ENCODE measurements at regions not wholly inside any gene's neighbourhood (a gene's known extent, or its start where the extent isn't known, plus 50 kb on each side); places are given as distances from the start of the nearest gene placed in this dataset.
"Not testable (repeated sequence)": the region's sequence is repeated elsewhere in the genome, so short reads cannot be mapped to it uniquely, and the experiment has no call there.

- no peak for DNase-seq (ENCODE audit: low spot score)
Measured at GRCh38 chr13:78138756-78139155, 220.1 kb upstream of the EDNRB start.

GRCh38 chr13:78137404-78138142, 218.9 kb upstream of the EDNRB start:
- peak; percentile 75 for DNase-seq (ENCODE audit: low spot score)

GRCh38 chr13:78136966-78137365, 218.3 kb upstream of the EDNRB start:
- DNase-seq (ENCODE audit: low spot score), result no peak

- DNase-seq (ENCODE audit: low spot score), result no peak
Measured at GRCh38 chr13:78133511-78133910, 214.9 kb upstream of the EDNRB start.

- no peak for DNase-seq (ENCODE audit: low spot score)
Measured at GRCh38 chr13:78131811-78132210, 213.2 kb upstream of the EDNRB start.

- DNase-seq (ENCODE audit: low spot score), result no peak
Measured at GRCh38 chr13:78131346-78131745, 212.7 kb upstream of the EDNRB start.

- no peak for DNase-seq (ENCODE audit: low spot score)
Measured at GRCh38 chr13:78129823-78130222, 211.2 kb upstream of the EDNRB start.

- no peak for DNase-seq (ENCODE audit: low spot score)
Measured at GRCh38 chr13:78129359-78129758, 210.7 kb upstream of the EDNRB start.

- DNase-seq (ENCODE audit: low spot score), result peak; percentile 72
Measured at GRCh38 chr13:78121459-78122348, 203.1 kb upstream of the EDNRB start.

- no peak for DNase-seq (ENCODE audit: low spot score)
Measured at GRCh38 chr13:78121001-78121400, 202.4 kb upstream of the EDNRB start.

- not testable (repeated sequence) for DNase-seq (ENCODE audit: low spot score)
Measured at GRCh38 chr13:78120144-78120543, 201.5 kb upstream of the EDNRB start.

GRCh38 chr13:78117070-78117469, 198.4 kb upstream of the EDNRB start:
- not testable (repeated sequence) for DNase-seq (ENCODE audit: low spot score)

- DNase-seq (ENCODE audit: low spot score), result no peak
Measured at GRCh38 chr13:78105656-78106055, 187.0 kb upstream of the EDNRB start.

GRCh38 chr13:78103936-78104335, 185.3 kb upstream of the EDNRB start:
- DNase-seq (ENCODE audit: low spot score), result no peak

GRCh38 chr13:78102741-78103140, 184.1 kb upstream of the EDNRB start:
- DNase-seq (ENCODE audit: low spot score), result no peak

- peak; percentile 13 for DNase-seq (ENCODE audit: low spot score)
Measured at GRCh38 chr13:78102121-78102677, 183.6 kb upstream of the EDNRB start.

GRCh38 chr13:78100486-78100885, 181.9 kb upstream of the EDNRB start:
- DNase-seq (ENCODE audit: low spot score), result no peak

GRCh38 chr13:78098249-78098648, 179.6 kb upstream of the EDNRB start:
- DNase-seq (ENCODE audit: low spot score), result no peak

- DNase-seq (ENCODE audit: low spot score), result no peak
Measured at GRCh38 chr13:78096221-78096620, 177.6 kb upstream of the EDNRB start.

GRCh38 chr13:78087966-78088678, 169.5 kb upstream of the EDNRB start:
- no peak for DNase-seq (ENCODE audit: low spot score)

GRCh38 chr13:78085434-78086225, 167.0 kb upstream of the EDNRB start:
- no peak for DNase-seq (ENCODE audit: low spot score)

Data from kidney tubule cell (primary cell).